ENCODE measurements at regions not wholly inside any gene's neighbourhood (a gene's known extent, or its start where the extent isn't known, plus 50 kb on each side); places are given as distances from the start of the nearest gene placed in this dataset.

DNA sequence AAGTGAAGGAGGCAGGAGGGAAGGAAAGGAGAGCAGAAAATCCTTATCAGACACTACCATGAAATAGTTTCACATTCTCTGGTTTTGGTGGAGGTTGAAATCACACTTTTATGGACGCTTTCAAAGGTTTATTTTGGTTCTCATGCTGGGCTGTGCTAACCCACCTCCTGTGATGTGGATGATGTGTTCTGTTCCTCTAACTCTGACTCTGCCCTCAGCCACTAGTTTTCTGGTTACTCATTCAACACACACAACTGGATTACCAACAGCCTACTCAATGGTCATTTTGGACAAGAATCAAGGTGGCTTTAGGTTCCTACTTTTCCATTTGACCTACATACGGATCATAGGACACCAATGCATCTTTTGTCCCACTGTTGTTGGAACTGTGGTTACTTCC lies 522.1 kb upstream of the BTBD3 start:
- TF ChIP-seq, protein P1, sequence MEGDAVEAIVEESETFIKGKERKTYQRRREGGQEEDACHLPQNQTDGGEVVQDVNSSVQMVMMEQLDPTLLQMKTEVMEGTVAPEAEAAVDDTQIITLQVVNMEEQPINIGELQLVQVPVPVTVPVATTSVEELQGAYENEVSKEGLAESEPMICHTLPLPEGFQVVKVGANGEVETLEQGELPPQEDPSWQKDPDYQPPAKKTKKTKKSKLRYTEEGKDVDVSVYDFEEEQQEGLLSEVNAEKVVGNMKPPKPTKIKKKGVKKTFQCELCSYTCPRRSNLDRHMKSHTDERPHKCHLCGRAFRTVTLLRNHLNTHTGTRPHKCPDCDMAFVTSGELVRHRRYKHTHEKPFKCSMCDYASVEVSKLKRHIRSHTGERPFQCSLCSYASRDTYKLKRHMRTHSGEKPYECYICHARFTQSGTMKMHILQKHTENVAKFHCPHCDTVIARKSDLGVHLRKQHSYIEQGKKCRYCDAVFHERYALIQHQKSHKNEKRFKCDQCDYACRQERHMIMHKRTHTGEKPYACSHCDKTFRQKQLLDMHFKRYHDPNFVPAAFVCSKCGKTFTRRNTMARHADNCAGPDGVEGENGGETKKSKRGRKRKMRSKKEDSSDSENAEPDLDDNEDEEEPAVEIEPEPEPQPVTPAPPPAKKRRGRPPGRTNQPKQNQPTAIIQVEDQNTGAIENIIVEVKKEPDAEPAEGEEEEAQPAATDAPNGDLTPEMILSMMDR (IDR thresholded peaks at IDR 0.05; ENCODE audit: poor library complexity, severe bottlenecking) = no peak
- TF ChIP-seq POLR2AphosphoS5 (IDR thresholded peaks at IDR 0.05) = no peak
- no peak for TF ChIP-seq EZH2 (IDR thresholded peaks at IDR 0.05; ENCODE audit: borderline replicate concordance, insufficient read depth, low read length, poor library complexity, severe bottlenecking)
- TF ChIP-seq RAD21 (conservative IDR thresholded peaks at IDR 0.05) = no peak
- no peak for TF ChIP-seq EP300 (conservative IDR thresholded peaks at IDR 0.05; ENCODE audit: poor library complexity, severe bottlenecking)
- TF ChIP-seq MXI1 (conservative IDR thresholded peaks at IDR 0.05; ENCODE audit: poor library complexity, severe bottlenecking) = no peak

Data from neural cell (in vitro differentiated cells).